Neural cell (in vitro differentiated cells): ENCODE measurements at regions not wholly inside any gene's neighbourhood (a gene's known extent, or its start where the extent isn't known, plus 50 kb on each side); places are given as distances from the start of the nearest gene placed in this dataset.

Experiments
- H2AFZ ChIP-seq: fragments of 200-600, 300-800 bp; sonication (generic), shearing (Covaris generic); 2 replicates; pipeline ENCODE4 v1.6.0; 2014; ENCODE audit warnings: low read depth, mild to moderate bottlenecking, antibody characterized with exemption, low read length, moderate library complexity
- H3F3A ChIP-seq: fragments of 200-600 bp; shearing (Covaris generic); 2 replicates; pipeline ENCODE4 v1.6.1; 2016; ENCODE audit warnings: mild to moderate bottlenecking, moderate library complexity, mixed read lengths, antibody characterized with exemption, low read length; ENCODE audit not compliant: insufficient read depth, poor library complexity, severe bottlenecking
- H3K27ac ChIP-seq: fragments of 200-600, 300-800 bp; sonication (generic), shearing (Covaris generic); 2 replicates; pipeline ENCODE4 v1.5.1; 2014; ENCODE audit warnings: mild to moderate bottlenecking, low read length, moderate library complexity
- H3K27me3 ChIP-seq: fragments of 300-800, 200-600 bp; sonication (generic), shearing (Covaris generic); 2 replicates; pipeline ENCODE4 v1.6.0; 2014; ENCODE audit warnings: mild to moderate bottlenecking, low read depth, low read length, moderate library complexity; ENCODE audit not compliant: insufficient read depth
- H3K36me3 ChIP-seq: fragments of 300-800, 200-600 bp; sonication (generic), shearing (Covaris generic); 2 replicates; pipeline ENCODE4 v1.5.1; 2014; ENCODE audit warnings: mild to moderate bottlenecking, antibody characterized with exemption, low read length, moderate library complexity; ENCODE audit not compliant: insufficient read depth
- H3K4me2 ChIP-seq: fragments of 300-800, 200-600 bp; sonication (generic), shearing (Covaris generic); 2 replicates; pipeline ENCODE4 v1.6.0; 2014; ENCODE audit warnings: mild to moderate bottlenecking, low read length
- H3K4me3 ChIP-seq: fragments of 300-800, 200-600 bp; sonication (generic), shearing (Covaris generic); 2 replicates; pipeline ENCODE4 v1.5.1; 2014; ENCODE audit warnings: mild to moderate bottlenecking, low read length, moderate library complexity
- H3K79me2 ChIP-seq: fragments of 200-600 bp; shearing (Covaris generic); replicated peaks from 2 replicates; pipeline ENCODE4 v1.6.0; 2014; ENCODE audit warnings: mild to moderate bottlenecking, low read length, moderate library complexity; ENCODE audit not compliant: insufficient read depth
- H3K9ac ChIP-seq: fragments of 300-800, 200-600 bp; sonication (generic), shearing (Covaris generic); 2 replicates; pipeline ENCODE4 v1.6.1; 2016; ENCODE audit warnings: mild to moderate bottlenecking, low read length, mixed read lengths
- H3K9me2 ChIP-seq: fragments of 200-600 bp; shearing (Covaris generic); 2 replicates; pipeline ENCODE4 v1.6.1; 2016; ENCODE audit warnings: mild to moderate bottlenecking, low read length, mixed read lengths; ENCODE audit not compliant: insufficient read depth
- H3K9me3 ChIP-seq: fragments of 200-600, 300-800 bp; sonication (generic), shearing (Covaris generic); 2 replicates; pipeline ENCODE4 v1.6.1; 2016; ENCODE audit warnings: mild to moderate bottlenecking, mixed run types, low read length, moderate library complexity, mixed read lengths
- H4K20me1 ChIP-seq: fragments of 200-600 bp; shearing (Covaris generic); 2 replicates; pipeline ENCODE4 v1.6.1; 2016; ENCODE audit warnings: mild to moderate bottlenecking, mixed run types; ENCODE audit not compliant: insufficient read depth
- CTCF ChIP-seq: fragments of 450-650 bp; IDR thresholded peaks from 2 replicates; pipeline ENCODE4 v1.5.1; 2014; ENCODE audit warnings: antibody characterized with exemption, mild to moderate bottlenecking, moderate library complexity; ENCODE audit not compliant: poor library complexity, severe bottlenecking
- EP300 ChIP-seq: fragments of 450-650 bp; conservative IDR thresholded peaks from 2 replicates; pipeline ENCODE4 v1.6.1; 2014; ENCODE audit warnings: antibody characterized with exemption, mild to moderate bottlenecking, moderate library complexity; ENCODE audit not compliant: poor library complexity, severe bottlenecking
- EZH2 ChIP-seq: fragments of 200-600, 300-800 bp; shearing (Covaris generic), sonication (generic); IDR thresholded peaks from 2 replicates; pipeline ENCODE4 v1.6.1; 2014; ENCODE audit warnings: antibody characterized with exemption, low read length, borderline replicate concordance, mild to moderate bottlenecking; ENCODE audit not compliant: insufficient read depth, poor library complexity, severe bottlenecking
- MXI1 ChIP-seq: fragments of 450-650 bp; conservative IDR thresholded peaks from 2 replicates; pipeline ENCODE4 v1.6.1; 2014; ENCODE audit warnings: antibody characterized with exemption, mild to moderate bottlenecking; ENCODE audit not compliant: poor library complexity, severe bottlenecking
- POLR2AphosphoS5 ChIP-seq: IDR thresholded peaks from 2 replicates; pipeline ENCODE4 v1.6.1; 2012
- RAD21 ChIP-seq: fragments of 450-650 bp; conservative IDR thresholded peaks from 2 replicates; pipeline ENCODE4 v1.6.1; 2014; ENCODE audit warnings: antibody characterized with exemption, mild to moderate bottlenecking, moderate library complexity
- REST ChIP-seq: IDR thresholded peaks from 2 replicates; pipeline ENCODE4 v1.6.1; 2012; ENCODE audit warnings: borderline replicate concordance
- SMC3 ChIP-seq: fragments of 450-650 bp; conservative IDR thresholded peaks from 2 replicates; pipeline ENCODE4 v1.6.1; 2014; ENCODE audit warnings: antibody characterized with exemption, mild to moderate bottlenecking, moderate library complexity; ENCODE audit not compliant: poor library complexity
- TAF1 ChIP-seq: IDR thresholded peaks from 2 replicates; pipeline ENCODE4 v1.6.1; 2012; ENCODE audit warnings: low read depth

GRCh38 chr5:39560726-39561125 is 135.9 kb upstream of the DAB2 start:
- H3K36me3 ChIP-seq: no peaks in the 10 kb centered on the region
- TF ChIP-seq MXI1 (no peak), REST (no peak), RAD21 (no peak), SMC3 (no peak), EZH2 (no peak), EP300 (no peak), CTCF (no peak), POLR2AphosphoS5 (no peak), TAF1 (no peak)

GRCh38 chr5:39559923-39560322 is 135.1 kb upstream of the DAB2 start:
- H4K20me1 ChIP-seq: no peaks in the 10 kb centered on the region
- no peak for TF ChIP-seq MXI1
- H3K79me2 ChIP-seq: no peaks in the 10 kb centered on the region
- no peak overlapping the region for H2AFZ ChIP-seq
- no peak overlapping the region for H3K4me3 ChIP-seq
- H3K9ac ChIP-seq: no peak overlapping the region
- H3F3A ChIP-seq: no peaks in the 10 kb centered on the region
- no peaks in the 10 kb centered on the region for H3K27me3 ChIP-seq
- no peaks in the 10 kb centered on the region for H3K36me3 ChIP-seq
- no peaks in the 10 kb centered on the region for H3K9me3 ChIP-seq
- no peak overlapping the region for H3K4me2 ChIP-seq
- no peaks in the 10 kb centered on the region for H3K9me2 ChIP-seq
- peak overlapping the region; percentile 42 for H3K27ac ChIP-seq

More at GRCh38 chr5:39560726-39561125, 135.9 kb upstream of the DAB2 start:
- H3K27ac ChIP-seq: no peak overlapping the region
- no peaks in the 10 kb centered on the region for H3K9me2 ChIP-seq
- no peaks in the 10 kb centered on the region for H3K9me3 ChIP-seq
- H3K9ac ChIP-seq: no peak overlapping the region
- no peak overlapping the region for H3K4me3 ChIP-seq
- H3K79me2 ChIP-seq: no peaks in the 10 kb centered on the region
- H3K4me2 ChIP-seq: no peak overlapping the region
- no peaks in the 10 kb centered on the region for H3F3A ChIP-seq
- no peaks in the 10 kb centered on the region for H4K20me1 ChIP-seq
- no peak overlapping the region for H2AFZ ChIP-seq
- H3K27me3 ChIP-seq: no peaks in the 10 kb centered on the region

GRCh38 chr5:39558541-39558940 is 133.8 kb upstream of the DAB2 start:
- no peaks in the 10 kb centered on the region for H3K36me3 ChIP-seq
- H2AFZ ChIP-seq: no peak overlapping the region
- no peak overlapping the region for H3K4me3 ChIP-seq
- H3K9me3 ChIP-seq: no peaks in the 10 kb centered on the region
- H3K27me3 ChIP-seq: no peaks in the 10 kb centered on the region
- H3K9me2 ChIP-seq: no peaks in the 10 kb centered on the region
- no peak overlapping the region for H3K4me2 ChIP-seq
- no peaks in the 10 kb centered on the region for H3K79me2 ChIP-seq
- H3F3A ChIP-seq: no peaks in the 10 kb centered on the region
- H4K20me1 ChIP-seq: no peaks in the 10 kb centered on the region
- no peak for TF ChIP-seq SMC3
- no peak for TF ChIP-seq REST
- TF ChIP-seq RAD21: no peak
- no peak for TF ChIP-seq TAF1
- no peak for TF ChIP-seq CTCF
- TF ChIP-seq EZH2: no peak
- TF ChIP-seq POLR2AphosphoS5: no peak
- TF ChIP-seq MXI1: no peak
- no peak for TF ChIP-seq EP300
- H3K27ac ChIP-seq: no peak overlapping the region
- no peak overlapping the region for H3K9ac ChIP-seq
